Calu3 (cell line): ENCODE measurements at regions not wholly inside any gene's neighbourhood (a gene's known extent, or its start where the extent isn't known, plus 50 kb on each side); places are given as distances from the start of the nearest gene placed in this dataset.

ENCODE experiments used
- BruUV-seq: library from RNA; stranded (reverse); fragments of 400-500 nt; replicated peaks from 2 replicates; lab custom pipeline; 2021; lab: Mats Ljungman, UMichigan
- CTCF ChIA-PET: fragments of 300-600 bp; sonication (Branson Sonifier 250); formaldehyde crosslinking; loops from one replicate; lab custom pipeline; 2022; ENCODE audit warnings: antibody characterized with exemption; lab: Charles Lee
- DNase-seq: peaks from one replicate; pipeline ENCODE4 v3.0.0; 2022
- H3K27ac Mint-ChIP-seq: one replicate; pipeline ENCODE4 v1.8.0; 2022; ENCODE audit warnings: mixed read lengths; ENCODE audit not compliant: unreplicated experiment
- H3K27me3 Mint-ChIP-seq: one replicate; pipeline ENCODE4 v1.8.0; 2022; ENCODE audit warnings: mixed read lengths; ENCODE audit not compliant: unreplicated experiment
- H3K36me3 Mint-ChIP-seq: one replicate; pipeline ENCODE4 v1.8.0; 2022; ENCODE audit warnings: mild to moderate bottlenecking, moderate library complexity, mixed read lengths; ENCODE audit not compliant: insufficient read depth, unreplicated experiment
- H3K4me1 Mint-ChIP-seq: one replicate; pipeline ENCODE4 v1.8.0; 2022; ENCODE audit warnings: mild to moderate bottlenecking, low read depth, mixed read lengths; ENCODE audit not compliant: unreplicated experiment
- H3K4me3 Mint-ChIP-seq: one replicate; pipeline ENCODE4 v1.8.0; 2022; ENCODE audit warnings: mild to moderate bottlenecking, low read depth, moderate library complexity, mixed read lengths; ENCODE audit not compliant: unreplicated experiment
- H3K9me3 Mint-ChIP-seq: one replicate; pipeline ENCODE4 v1.8.0; 2022; ENCODE audit warnings: low read depth, mixed read lengths; ENCODE audit not compliant: unreplicated experiment
- CTCF ChIP-seq: fragments of 200-600 bp; IDR thresholded peaks from one replicate; pipeline ENCODE4 v1.8.0; 2022; ENCODE audit warnings: antibody characterized with exemption; ENCODE audit not compliant: unreplicated experiment
- intact Hi-C: fragments of 100-400 bp; cut with micrococcal nuclease; formaldehyde crosslinking; loops from one replicate; pipeline ENCODE4 v1.10.0; 2022; ENCODE audit not compliant: unreplicated experiment

GRCh38 chrX:117305168-117305766, 811.3 kb downstream of the KLHL13 start:
- H3K27ac Mint-ChIP-seq, result no peak overlapping the region
- DNase-seq, result no peak
- H3K36me3 Mint-ChIP-seq, result no peaks in the 10 kb centered on the region
- no peaks in the 10 kb centered on the region for H3K27me3 Mint-ChIP-seq
- no TSS peak for BruUV-seq
- no peak overlapping the region for H3K4me3 Mint-ChIP-seq
- intact Hi-C loops, result no loop called here
- H3K9me3 Mint-ChIP-seq, result peaks cover 11% of the 10 kb centered on the region
- TF ChIP-seq CTCF, result no peak
- no peaks in the 10 kb centered on the region for H3K4me1 Mint-ChIP-seq
- CTCF ChIA-PET, result no interaction called here

- Mint-ChIP-seq H3K4me1 (no peaks in the 10 kb centered on the region), H3K36me3 (no peaks in the 10 kb centered on the region), H3K4me3 (no peak overlapping the region), H3K9me3 (peaks cover 4% of the 10 kb centered on the region), H3K27me3 (no peaks in the 10 kb centered on the region), H3K27ac (no peak overlapping the region)
- DNase-seq, result no peak
- intact Hi-C loops, result no loop called here
- CTCF ChIA-PET, result no interaction called here
- TF ChIP-seq CTCF, result no peak
- BruUV-seq, result no TSS peak
These were observed 815.5 kb downstream of the KLHL13 start for GRCh38 chrX:117301086-117301485.

GRCh38 chrX:117291760-117292159, 824.9 kb downstream of the KLHL13 start:
- DNase-seq, result no peak
- intact Hi-C loops, result no loop called here
- Mint-ChIP-seq H3K27me3 (no peaks in the 10 kb centered on the region), H3K9me3 (peaks cover 16% of the 10 kb centered on the region), H3K36me3 (no peaks in the 10 kb centered on the region), H3K4me3 (no peak overlapping the region), H3K27ac (no peak overlapping the region), H3K4me1 (no peaks in the 10 kb centered on the region)
- no peak for TF ChIP-seq CTCF
- CTCF ChIA-PET, result no interaction called here
- no TSS peak for BruUV-seq

GRCh38 chrX:117274965-117275364, 812.2 kb upstream of the CT83 start:
- BruUV-seq, result no TSS peak
- CTCF ChIA-PET, result interaction anchor here (0.6 kb wide), 1 partner anchor 244 kb away, joined by 3 read pairs; no protein-coding TSS in a partner anchor
- H3K9me3 Mint-ChIP-seq, result peaks cover 5% of the 10 kb centered on the region
- no peaks in the 10 kb centered on the region for H3K27me3 Mint-ChIP-seq
- no peaks in the 10 kb centered on the region for H3K36me3 Mint-ChIP-seq
- DNase-seq, result no peak
- no peak overlapping the region for H3K27ac Mint-ChIP-seq
- no peak overlapping the region for H3K4me3 Mint-ChIP-seq
- H3K4me1 Mint-ChIP-seq, result no peaks in the 10 kb centered on the region
- TF ChIP-seq CTCF, result no peak
- intact Hi-C loops, result no loop called here
